ENCODE measurements at regions not wholly inside any gene's neighbourhood (a gene's known extent, or its start where the extent isn't known, plus 50 kb on each side); places are given as distances from the start of the nearest gene placed in this dataset.
"Not testable (repeated sequence)": the region's sequence is repeated elsewhere in the genome, so short reads cannot be mapped to it uniquely, and the experiment has no call there.

DNA sequence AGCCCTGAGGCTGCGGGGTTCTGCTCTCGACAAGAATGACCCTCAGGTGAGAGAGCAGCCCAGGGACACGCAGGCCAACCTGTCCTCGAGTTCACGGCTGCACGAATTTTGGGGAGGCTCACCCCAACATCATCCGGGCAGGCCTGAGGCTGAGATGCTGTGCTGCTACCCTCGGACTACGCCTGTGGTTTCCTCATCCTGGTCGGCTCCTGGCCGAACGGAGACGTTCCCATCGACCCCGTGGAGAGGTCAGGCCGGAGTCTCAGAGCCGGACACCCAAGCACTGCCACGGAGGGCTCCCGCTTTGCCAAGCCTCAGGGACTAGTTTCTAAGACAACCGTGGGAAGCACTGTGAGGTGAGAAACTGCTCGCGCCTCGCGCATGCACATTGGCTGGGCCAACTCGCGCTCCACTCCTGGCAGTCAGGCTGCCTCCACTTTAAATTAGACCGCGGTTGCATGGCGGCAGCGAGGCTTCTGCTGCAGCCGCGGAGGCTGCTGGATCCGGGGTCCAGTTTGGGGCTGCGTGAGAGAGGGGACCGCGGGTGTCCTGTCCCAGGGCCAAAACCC, 203.4 kb downstream of the ZNF716 start:
- Histone ChIP-seq H3K4me3 (no peak overlapping the region), H3K27ac (no peak overlapping the region)
- no peak for DNase-seq (ENCODE audit: low spot score)
- TF ChIP-seq CTCF (IDR thresholded peaks at IDR 0.05) = no peak

DNA sequence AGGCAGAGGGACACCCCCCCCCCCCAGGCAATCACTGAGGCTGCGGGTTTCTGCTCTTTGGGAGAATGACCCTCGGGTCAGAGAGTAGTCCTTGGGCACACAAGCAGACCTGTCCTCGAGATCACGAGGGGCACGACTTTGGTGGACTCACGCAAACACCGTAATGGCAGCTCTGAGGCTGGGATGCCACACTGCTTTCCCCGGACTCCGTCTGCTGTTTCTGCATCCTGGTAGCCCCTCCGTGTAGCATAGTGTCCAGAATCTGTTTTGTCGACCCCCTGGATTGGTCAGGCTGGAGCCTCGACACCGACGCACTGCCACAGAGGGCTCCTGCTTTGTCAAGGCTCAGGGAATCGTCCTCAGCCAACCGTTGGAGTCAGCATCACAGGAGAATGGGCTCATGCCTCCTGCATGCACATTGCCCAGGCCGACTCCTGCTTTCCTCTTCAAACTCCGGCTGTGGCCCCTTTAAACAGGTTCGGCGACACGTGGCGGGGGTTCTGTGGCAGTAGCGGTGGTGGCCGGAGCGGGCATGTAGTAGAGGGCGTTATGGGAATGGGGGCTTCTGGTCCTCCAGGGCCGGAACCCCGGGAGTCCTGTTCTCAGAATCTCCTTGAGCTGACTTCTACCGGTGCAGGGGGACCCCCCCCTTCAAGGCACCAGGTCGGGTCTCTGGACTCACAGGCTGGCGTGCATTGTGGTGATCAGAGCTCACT, 205.3 kb downstream of the ZNF716 start:
- not testable (repeated sequence) for H3K4me3 ChIP-seq; DNase-seq (ENCODE audit: low spot score); H3K27ac ChIP-seq

GRCh38 chr7:57659226-57659625, 209.2 kb downstream of the ZNF716 start:
- DNase-seq (ENCODE audit: low spot score); H3K4me3 ChIP-seq; H3K27ac ChIP-seq: not testable (repeated sequence)

GRCh38 chr7:57676928-57677327, 227.0 kb downstream of the ZNF716 start:
- DNase-seq (ENCODE audit: low spot score); H3K4me3 ChIP-seq; H3K27ac ChIP-seq: not testable (repeated sequence)

GRCh38 chr7:57685418-57685817, 235.4 kb downstream of the ZNF716 start:
- H3K27ac ChIP-seq = no peak overlapping the region
- no peak for DNase-seq (ENCODE audit: low spot score)
- TF ChIP-seq CTCF (IDR thresholded peaks at IDR 0.05) = no peak
- H3K4me3 ChIP-seq = no peak overlapping the region

Measured in coronary artery (tissue), 2 donors.